GM06990 (cell line): ENCODE measurements at regions not wholly inside any gene's neighbourhood (a gene's known extent, or its start where the extent isn't known, plus 50 kb on each side); places are given as distances from the start of the nearest gene placed in this dataset.

Source experiments
- DNase-seq: peaks from one replicate; pipeline ENCODE4 v3.0.0-alpha.2; 2011; ENCODE audit not compliant: insufficient read length; ENCODE audit errors: extremely low read depth
- H3K27me3 ChIP-seq: replicated peaks from 2 replicates; pipeline ENCODE4 v1.6.0; 2011; ENCODE audit warnings: low read length; ENCODE audit not compliant: control insufficient read depth, insufficient read depth
- H3K36me3 ChIP-seq: 2 replicates; pipeline ENCODE4 v1.5.1; 2011; ENCODE audit warnings: low read length; ENCODE audit not compliant: control insufficient read depth, insufficient read depth
- H3K4me3 ChIP-seq: replicated peaks from 2 replicates; pipeline ENCODE4 v1.5.1; 2011; ENCODE audit warnings: low read depth, mild to moderate bottlenecking, control low read depth, low read length
- CTCF ChIP-seq: IDR thresholded peaks from 2 replicates; pipeline ENCODE4 v1.5.1; 2011; ENCODE audit warnings: low read length, control low read depth, mild to moderate bottlenecking, inconsistent platforms; ENCODE audit not compliant: insufficient read depth, poor library complexity, severe bottlenecking

- TF ChIP-seq CTCF, result no peak
- Histone ChIP-seq H3K4me3 (no peak overlapping the region), H3K36me3 (no peaks in the 10 kb centered on the region), H3K27me3 (no peaks in the 10 kb centered on the region; the same call in 1 of the 2 replicates)
- DNase-seq, result no peak
These were observed 281.9 kb upstream of the ANKRD55 start for GRCh38 chr5:56515011-56515410.

DNA sequence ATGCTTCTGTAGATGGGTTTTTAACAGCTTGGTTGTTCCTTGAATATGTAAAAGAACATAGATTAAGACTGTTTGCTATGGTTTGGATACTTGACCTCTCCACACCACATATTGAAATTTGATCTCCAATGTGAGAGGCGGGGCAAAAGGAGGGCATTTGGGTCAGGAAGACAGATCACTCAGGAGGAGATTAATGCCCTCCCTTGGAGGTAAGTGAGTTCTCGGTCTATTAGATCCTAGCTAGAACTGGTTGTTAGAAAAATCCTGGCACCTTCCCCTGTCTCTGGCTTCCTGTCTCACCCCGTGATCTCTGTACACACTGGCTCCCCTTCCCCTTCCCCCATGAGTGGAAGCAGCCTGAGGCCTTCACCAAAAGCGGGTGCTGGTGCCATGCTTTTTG is 281.1 kb upstream of the ANKRD55 start:
- Histone ChIP-seq H3K27me3 (no peaks in the 10 kb centered on the region; the same call in 1 of the 2 replicates), H3K36me3 (no peaks in the 10 kb centered on the region), H3K4me3 (no peak overlapping the region)
- no peak for TF ChIP-seq CTCF
- DNase-seq, result no peak

DNA sequence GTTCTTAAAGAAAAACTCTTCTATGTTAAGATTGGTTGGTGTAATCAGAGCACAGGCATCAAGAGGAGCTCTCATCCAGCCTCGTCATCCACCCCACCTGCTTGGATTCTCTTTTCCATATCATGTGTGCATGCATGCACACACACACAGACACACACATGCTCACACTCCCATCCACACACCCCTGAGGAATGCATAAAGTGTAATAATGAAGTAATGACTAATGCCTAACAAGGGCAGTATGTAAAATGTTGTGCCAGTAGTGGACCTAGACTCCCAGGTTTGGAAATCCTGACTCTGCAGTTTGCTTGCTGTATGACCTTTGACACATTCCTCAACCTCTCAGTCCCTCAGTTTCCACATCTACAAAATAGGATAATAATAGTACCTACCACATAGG is 280.0 kb upstream of the ANKRD55 start:
- no peak overlapping the region for H3K4me3 ChIP-seq
- no peak for TF ChIP-seq CTCF
- H3K27me3 ChIP-seq, result no peaks in the 10 kb centered on the region; the same call in 1 of the 2 replicates
- DNase-seq, result no peak
- no peaks in the 10 kb centered on the region for H3K36me3 ChIP-seq

DNA sequence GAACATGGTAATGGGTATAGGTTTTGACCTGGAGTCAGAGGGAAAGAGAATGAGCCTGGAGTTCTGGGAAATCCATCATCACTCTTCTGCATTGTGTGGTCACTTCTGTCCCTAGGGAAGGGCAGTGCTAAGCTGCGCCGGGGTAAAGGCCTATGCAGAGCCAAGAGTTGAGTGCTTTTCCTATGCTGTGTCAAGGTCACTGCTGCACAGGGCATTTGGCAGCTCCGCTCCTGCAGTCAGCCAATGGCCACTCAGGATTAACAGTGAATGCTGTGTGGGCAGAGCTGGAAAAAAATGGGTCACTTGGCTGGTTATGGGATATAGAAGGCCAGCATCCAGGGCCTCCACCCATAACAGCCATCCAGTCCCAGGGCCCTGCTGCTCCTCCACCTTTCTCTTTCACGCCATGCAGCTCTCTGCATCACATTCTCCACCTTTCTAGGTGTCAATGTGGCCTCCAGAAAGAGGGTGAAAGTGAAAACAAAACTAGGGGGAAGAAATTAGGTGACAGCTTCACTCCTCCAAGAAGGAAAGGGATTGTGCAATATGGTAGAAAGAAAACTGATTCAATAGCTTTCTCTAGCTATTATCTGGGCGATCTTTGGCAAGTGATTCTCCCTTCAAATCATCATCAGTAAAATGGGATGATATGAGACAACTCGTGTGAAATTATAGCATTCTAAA is 279.3 kb upstream of the ANKRD55 start:
- Histone ChIP-seq H3K4me3 (no peak overlapping the region), H3K36me3 (no peaks in the 10 kb centered on the region), H3K27me3 (no peaks in the 10 kb centered on the region; the same call in 1 of the 2 replicates)
- TF ChIP-seq CTCF, result no peak
- no peak for DNase-seq

DNA sequence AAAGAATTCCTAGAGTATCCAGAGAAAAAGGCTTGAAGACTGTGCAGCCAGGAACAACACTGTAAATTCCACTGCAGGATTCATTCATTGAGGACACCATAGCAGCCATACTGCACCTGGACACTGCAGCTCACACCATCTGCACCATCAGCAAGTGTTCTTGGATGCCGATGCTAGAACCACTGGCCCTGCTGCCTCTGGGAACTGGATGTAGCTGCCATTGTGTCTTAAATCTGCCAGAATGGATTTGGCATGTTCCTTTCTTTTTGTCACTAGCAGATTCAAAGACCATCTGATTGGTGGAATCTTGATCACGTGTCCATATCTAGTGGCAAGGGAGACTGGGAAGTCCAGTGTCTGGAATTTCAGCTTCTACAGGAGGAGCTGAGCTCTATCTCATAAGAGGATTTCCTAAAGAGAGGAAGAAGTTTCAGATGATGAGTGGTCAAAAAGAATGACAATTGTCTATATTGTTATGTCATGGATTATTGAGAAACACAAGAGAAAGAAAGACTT is 278.3 kb upstream of the ANKRD55 start:
- Histone ChIP-seq H3K27me3 (no peaks in the 10 kb centered on the region), H3K4me3 (no peak overlapping the region), H3K36me3 (no peaks in the 10 kb centered on the region)
- DNase-seq, result no peak
- TF ChIP-seq CTCF, result no peak

DNA sequence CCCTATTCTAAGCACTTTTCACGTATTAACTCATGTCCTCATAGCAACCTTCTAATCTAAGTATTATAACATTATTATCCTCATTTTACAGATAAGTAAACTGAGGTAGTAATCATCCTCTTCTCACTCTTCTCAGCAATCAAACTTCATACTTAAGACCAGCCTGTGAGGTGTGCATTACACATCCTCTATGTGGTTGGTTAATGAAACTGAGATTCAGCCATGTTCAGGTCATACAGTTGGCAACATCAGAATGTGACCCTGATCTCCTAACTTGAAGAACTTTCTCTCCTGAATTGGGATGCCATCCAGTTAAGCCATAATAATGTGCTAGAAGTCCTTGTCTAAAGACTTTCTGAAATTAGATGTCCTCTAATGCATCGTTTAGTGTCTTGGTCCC is 275.1 kb upstream of the ANKRD55 start:
- Histone ChIP-seq H3K27me3 (no peaks in the 10 kb centered on the region; the same call in 1 of the 2 replicates), H3K36me3 (no peaks in the 10 kb centered on the region), H3K4me3 (no peak overlapping the region)
- DNase-seq, result no peak
- TF ChIP-seq CTCF, result no peak
